ENCODE measurements at regions not wholly inside any gene's neighbourhood (a gene's known extent, or its start where the extent isn't known, plus 50 kb on each side); places are given as distances from the start of the nearest gene placed in this dataset.

GRCh38 chr15:91793771-91794170 lies 59.7 kb upstream of the SLCO3A1 start:
- TF ChIP-seq CTCF (IDR thresholded peaks at IDR 0.05) (no peak), POLR2A (IDR thresholded peaks at IDR 0.05) (no peak)
